NT2/D1 (cell line): ENCODE measurements at regions not wholly inside any gene's neighbourhood (a gene's known extent, or its start where the extent isn't known, plus 50 kb on each side); places are given as distances from the start of the nearest gene placed in this dataset.

Source experiments
- DNase-seq: peaks from one replicate; pipeline ENCODE4 v3.0.0-alpha.2; 2011; ENCODE audit warnings: low read depth, low spot score
- H3K27me3 ChIP-seq: 2 replicates; pipeline ENCODE4 v1.6.0; 2011; ENCODE audit warnings: mild to moderate bottlenecking; ENCODE audit not compliant: insufficient read length, insufficient read depth
- H3K36me3 ChIP-seq: 2 replicates; pipeline ENCODE4 v1.6.1; 2011; ENCODE audit warnings: mild to moderate bottlenecking, low read length, mixed read lengths; ENCODE audit not compliant: insufficient read depth, insufficient read length
- H3K4me1 ChIP-seq: 2 replicates; pipeline ENCODE4 v1.5.1; 2011; ENCODE audit not compliant: insufficient read depth, insufficient read length
- H3K4me3 ChIP-seq: 2 replicates; pipeline ENCODE4 v1.5.1; 2011; ENCODE audit warnings: low read depth; ENCODE audit not compliant: insufficient read length
- H3K9ac ChIP-seq: 2 replicates; pipeline ENCODE4 v1.6.0; 2011; ENCODE audit warnings: low read depth; ENCODE audit not compliant: insufficient read length
- H3K9me3 ChIP-seq: 2 replicates; pipeline ENCODE4 v1.5.1; 2011; ENCODE audit warnings: mild to moderate bottlenecking, low read length; ENCODE audit not compliant: insufficient read depth
- SUZ12 ChIP-seq: IDR thresholded peaks from 2 replicates; pipeline ENCODE4 v1.6.1; 2011; ENCODE audit not compliant: insufficient read length, insufficient read depth; ENCODE audit errors: extremely low read depth
- YY1 ChIP-seq: IDR thresholded peaks from 2 replicates; pipeline ENCODE4 v1.6.1; 2011; ENCODE audit not compliant: insufficient read length, insufficient read depth
- ZNF274 ChIP-seq: IDR thresholded peaks from 2 replicates; pipeline ENCODE4 v1.6.1; 2011; ENCODE audit warnings: mild to moderate bottlenecking, low read depth, low read length

- no peaks in the 10 kb centered on the region for H3K9me3 ChIP-seq
- no peak for DNase-seq
- TF ChIP-seq SUZ12 (no peak), YY1 (no peak), ZNF274 (no peak)
- H3K36me3 ChIP-seq: no peaks in the 10 kb centered on the region
- H3K4me3 ChIP-seq: no peak overlapping the region
- H3K4me1 ChIP-seq: peaks cover 5% of the 10 kb centered on the region
- H3K27me3 ChIP-seq: no peaks in the 10 kb centered on the region
- no peak overlapping the region for H3K9ac ChIP-seq
Observed at GRCh38 chr2:15770606-15771005, 169.7 kb upstream of the MYCN start.

- peaks cover 5% of the 10 kb centered on the region for H3K4me1 ChIP-seq
- H3K27me3 ChIP-seq: no peaks in the 10 kb centered on the region
- H3K9me3 ChIP-seq: no peaks in the 10 kb centered on the region
- H3K4me3 ChIP-seq: no peak overlapping the region
- no peak for TF ChIP-seq SUZ12
- no peak for TF ChIP-seq YY1
- TF ChIP-seq ZNF274: no peak
- no peak overlapping the region for H3K9ac ChIP-seq
- DNase-seq: no peak
- H3K36me3 ChIP-seq: no peaks in the 10 kb centered on the region
Observed at GRCh38 chr2:15771124-15771523, 169.2 kb upstream of the MYCN start.

- H3K9me3 ChIP-seq: no peaks in the 10 kb centered on the region
- no peak overlapping the region for H3K9ac ChIP-seq
- DNase-seq: no peak
- no peak overlapping the region for H3K4me3 ChIP-seq
- no peaks in the 10 kb centered on the region for H3K27me3 ChIP-seq
- TF ChIP-seq ZNF274 (no peak), SUZ12 (no peak), YY1 (no peak)
- H3K36me3 ChIP-seq: no peaks in the 10 kb centered on the region
- H3K4me1 ChIP-seq: peaks cover 5% of the 10 kb centered on the region
Observed at GRCh38 chr2:15772086-15772595, 168.2 kb upstream of the MYCN start.

- Histone ChIP-seq H3K9ac (no peak overlapping the region), H3K27me3 (no peaks in the 10 kb centered on the region), H3K4me3 (no peak overlapping the region), H3K9me3 (no peaks in the 10 kb centered on the region), H3K36me3 (no peaks in the 10 kb centered on the region), H3K4me1 (peaks cover 3% of the 10 kb centered on the region)
- no peak for DNase-seq
- TF ChIP-seq SUZ12: no peak
- TF ChIP-seq YY1: no peak
- no peak for TF ChIP-seq ZNF274
Observed at GRCh38 chr2:15772681-15773080, 167.7 kb upstream of the MYCN start.

- Histone ChIP-seq H3K9ac (no peak overlapping the region), H3K27me3 (no peaks in the 10 kb centered on the region), H3K4me3 (no peak overlapping the region), H3K4me1 (no peaks in the 10 kb centered on the region), H3K9me3 (no peaks in the 10 kb centered on the region), H3K36me3 (no peaks in the 10 kb centered on the region)
- TF ChIP-seq ZNF274 (no peak), YY1 (no peak), SUZ12 (no peak)
- no peak for DNase-seq
Observed at GRCh38 chr2:15773204-15773603, 167.1 kb upstream of the MYCN start.

- DNase-seq: no peak
- Histone ChIP-seq H3K27me3 (no peaks in the 10 kb centered on the region), H3K36me3 (no peaks in the 10 kb centered on the region), H3K9ac (no peak overlapping the region), H3K9me3 (no peaks in the 10 kb centered on the region), H3K4me3 (no peak overlapping the region), H3K4me1 (no peaks in the 10 kb centered on the region)
- no peak for TF ChIP-seq SUZ12
- TF ChIP-seq YY1: no peak
- no peak for TF ChIP-seq ZNF274
Observed at GRCh38 chr2:15773846-15774245, 166.5 kb upstream of the MYCN start.

- no peaks in the 10 kb centered on the region for H3K4me1 ChIP-seq
- no peak for DNase-seq
- H3K9me3 ChIP-seq: no peaks in the 10 kb centered on the region
- H3K4me3 ChIP-seq: no peak overlapping the region
- no peak overlapping the region for H3K9ac ChIP-seq
- no peaks in the 10 kb centered on the region for H3K27me3 ChIP-seq
- TF ChIP-seq SUZ12 (no peak), ZNF274 (no peak), YY1 (no peak)
- no peaks in the 10 kb centered on the region for H3K36me3 ChIP-seq
Observed at GRCh38 chr2:15775753-15776628, 164.4 kb upstream of the MYCN start.
